ENCODE measurements at regions not wholly inside any gene's neighbourhood (a gene's known extent, or its start where the extent isn't known, plus 50 kb on each side); places are given as distances from the start of the nearest gene placed in this dataset.

- DNase-seq (ENCODE audit: low read depth), result no peak
Measured at GRCh38 chr20:61047515-61047914, 204.5 kb upstream of the CDH4 start.

- DNase-seq (ENCODE audit: low read depth), result no peak
Measured at GRCh38 chr20:61048302-61048701, 203.8 kb upstream of the CDH4 start.

- DNase-seq (ENCODE audit: low read depth), result no peak
Measured at GRCh38 chr20:61049684-61050083, 202.4 kb upstream of the CDH4 start.

- DNase-seq (ENCODE audit: low read depth), result no peak
Measured at GRCh38 chr20:61050336-61050890, 201.6 kb upstream of the CDH4 start.

- DNase-seq (ENCODE audit: low read depth), result no peak
Measured at GRCh38 chr20:61052195-61052750, 199.8 kb upstream of the CDH4 start.

GRCh38 chr20:61052776-61053442, 199.2 kb upstream of the CDH4 start:
- DNase-seq (ENCODE audit: low read depth), result no peak

- no peak for DNase-seq (ENCODE audit: low read depth)
Measured at GRCh38 chr20:61053487-61053886, 198.6 kb upstream of the CDH4 start.

GRCh38 chr20:61053889-61054288, 198.2 kb upstream of the CDH4 start:
- no peak for DNase-seq (ENCODE audit: low read depth)

- DNase-seq (ENCODE audit: low read depth), result no peak
Measured at GRCh38 chr20:61054411-61054810, 197.7 kb upstream of the CDH4 start.

GRCh38 chr20:61055180-61056010, 196.7 kb upstream of the CDH4 start:
- DNase-seq (ENCODE audit: low read depth), result no peak

GRCh38 chr20:61056116-61056515, 195.9 kb upstream of the CDH4 start:
- no peak for DNase-seq (ENCODE audit: low read depth)

- DNase-seq (ENCODE audit: low read depth), result no peak
Measured at GRCh38 chr20:61056627-61057442, 195.2 kb upstream of the CDH4 start.

- no peak for DNase-seq (ENCODE audit: low read depth)
Measured at GRCh38 chr20:61057443-61058121, 194.5 kb upstream of the CDH4 start.

GRCh38 chr20:61061981-61062380, 190.1 kb upstream of the CDH4 start:
- DNase-seq (ENCODE audit: low read depth), result no peak

- DNase-seq (ENCODE audit: low read depth), result no peak
Measured at GRCh38 chr20:61065853-61066252, 186.2 kb upstream of the CDH4 start.

- no peak for DNase-seq (ENCODE audit: low read depth)
Measured at GRCh38 chr20:61066526-61066925, 185.5 kb upstream of the CDH4 start.

GRCh38 chr20:61067221-61067620, 184.8 kb upstream of the CDH4 start:
- DNase-seq (ENCODE audit: low read depth), result no peak

- no peak for DNase-seq (ENCODE audit: low read depth)
Measured at GRCh38 chr20:61072398-61072797, 179.7 kb upstream of the CDH4 start.

GRCh38 chr20:61073376-61073775, 178.7 kb upstream of the CDH4 start:
- peak; percentile 25 for DNase-seq (ENCODE audit: low read depth)

GRCh38 chr20:61082720-61083119, 169.3 kb upstream of the CDH4 start:
- no peak for DNase-seq (ENCODE audit: low read depth)

GRCh38 chr20:61083431-61083830, 168.6 kb upstream of the CDH4 start:
- DNase-seq (ENCODE audit: low read depth), result no peak

Data from Daoy (cell line).